ENCODE measurements at regions not wholly inside any gene's neighbourhood (a gene's known extent, or its start where the extent isn't known, plus 50 kb on each side); places are given as distances from the start of the nearest gene placed in this dataset.

DNA sequence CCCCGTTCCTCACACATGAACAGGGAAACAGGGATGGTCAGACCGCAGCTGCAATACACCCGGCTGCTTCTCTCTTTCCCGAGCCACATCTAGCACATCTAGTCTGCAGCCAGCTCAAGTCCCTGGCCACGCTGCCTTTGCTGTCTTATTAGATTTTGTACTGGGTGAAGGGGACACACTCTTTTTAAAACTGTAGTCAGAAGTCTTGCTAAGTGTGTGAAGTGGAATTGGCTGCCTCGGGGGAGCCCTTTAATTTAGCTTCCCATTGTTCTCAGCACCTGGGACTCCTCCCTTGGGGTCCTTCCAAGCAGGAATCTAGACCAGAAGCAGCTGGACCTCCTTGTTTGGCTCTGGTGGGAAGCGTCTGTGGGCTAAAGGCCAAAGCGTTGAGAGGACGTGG is 420.0 kb downstream of the CTTN start:
- DNase-seq (ENCODE audit: low read depth, low spot score): no peak

GRCh38 chr11:70819022-70819421 is 420.7 kb downstream of the CTTN start:
- DNase-seq (ENCODE audit: low read depth, low spot score): no peak

DNA sequence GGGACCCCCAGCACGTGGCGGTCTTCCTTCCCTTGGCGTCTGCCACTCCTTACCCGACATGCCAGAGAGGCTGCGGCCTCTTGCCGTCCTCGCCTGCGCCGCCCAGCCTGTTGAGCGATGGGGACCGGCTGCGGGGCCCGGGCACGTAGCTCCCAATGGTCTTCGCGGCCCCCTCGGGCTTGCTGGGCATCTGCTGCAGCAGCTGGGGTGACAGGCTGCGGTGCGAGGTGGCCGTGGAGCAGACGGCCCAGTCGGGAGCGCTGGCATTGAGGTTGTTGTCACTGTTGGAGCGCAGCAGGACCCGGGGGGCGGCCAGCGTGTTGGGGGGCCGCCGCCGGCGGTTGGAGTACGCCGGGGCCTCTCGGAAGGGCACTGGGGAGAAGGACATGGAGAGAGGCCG is 422.0 kb downstream of the CTTN start:
- no peak for DNase-seq (ENCODE audit: low read depth, low spot score)

- no peak for DNase-seq (ENCODE audit: low read depth, low spot score)
Observed at GRCh38 chr11:70820712-70821111, 422.4 kb downstream of the CTTN start.

DNA sequence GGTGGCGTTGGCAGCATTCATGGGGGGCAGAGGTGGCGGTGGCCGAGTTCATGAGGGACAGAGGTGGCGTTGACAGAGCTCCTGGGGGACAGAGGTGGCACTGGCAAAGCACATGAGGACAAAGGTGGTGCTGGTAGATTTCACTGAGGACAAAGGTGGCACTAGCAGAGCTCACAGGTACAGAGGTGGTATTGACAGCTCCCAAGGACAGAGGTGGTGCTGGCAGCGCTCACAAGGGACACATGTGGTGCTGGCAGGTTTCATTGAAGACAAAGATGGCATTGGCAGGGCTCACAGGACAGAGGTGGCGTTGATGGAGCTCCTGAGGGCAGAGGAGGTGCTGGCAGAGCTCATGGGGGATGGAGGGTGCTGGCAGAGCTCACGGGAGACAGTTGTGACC is 425.4 kb downstream of the CTTN start:
- no peak for DNase-seq (ENCODE audit: low read depth, low spot score)

DNA sequence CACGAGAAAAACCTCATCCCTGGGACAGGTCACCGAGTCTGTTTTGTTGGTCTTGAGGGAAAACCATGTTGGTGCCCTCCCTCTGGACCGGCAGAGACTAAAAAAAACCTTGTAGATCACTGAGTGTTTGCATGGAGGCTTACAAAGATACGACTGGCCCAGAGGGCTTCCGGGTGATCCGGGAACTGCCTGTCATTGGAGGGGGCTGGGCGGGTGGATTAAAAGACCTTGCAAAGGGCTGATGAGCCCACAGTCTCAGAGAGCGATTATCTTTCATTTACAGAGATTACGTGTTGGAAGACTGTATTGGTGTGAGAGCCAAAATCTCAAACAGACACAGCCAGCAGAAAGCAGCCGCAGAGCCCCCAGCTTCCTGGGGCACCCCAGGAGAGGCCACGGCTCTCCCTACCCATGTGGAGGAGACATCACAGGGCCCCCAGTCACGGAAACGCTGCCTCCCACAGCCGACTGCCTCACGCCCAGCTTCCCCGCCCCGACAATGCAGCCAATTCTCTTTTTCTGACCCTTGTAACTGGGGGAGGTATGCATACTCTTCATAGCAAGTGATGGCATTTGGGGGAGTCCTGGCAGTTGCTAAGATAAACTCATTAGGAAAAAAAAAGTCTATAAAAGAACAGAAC is 426.4 kb downstream of the CTTN start:
- DNase-seq (ENCODE audit: low read depth, low spot score): no peak

DNA sequence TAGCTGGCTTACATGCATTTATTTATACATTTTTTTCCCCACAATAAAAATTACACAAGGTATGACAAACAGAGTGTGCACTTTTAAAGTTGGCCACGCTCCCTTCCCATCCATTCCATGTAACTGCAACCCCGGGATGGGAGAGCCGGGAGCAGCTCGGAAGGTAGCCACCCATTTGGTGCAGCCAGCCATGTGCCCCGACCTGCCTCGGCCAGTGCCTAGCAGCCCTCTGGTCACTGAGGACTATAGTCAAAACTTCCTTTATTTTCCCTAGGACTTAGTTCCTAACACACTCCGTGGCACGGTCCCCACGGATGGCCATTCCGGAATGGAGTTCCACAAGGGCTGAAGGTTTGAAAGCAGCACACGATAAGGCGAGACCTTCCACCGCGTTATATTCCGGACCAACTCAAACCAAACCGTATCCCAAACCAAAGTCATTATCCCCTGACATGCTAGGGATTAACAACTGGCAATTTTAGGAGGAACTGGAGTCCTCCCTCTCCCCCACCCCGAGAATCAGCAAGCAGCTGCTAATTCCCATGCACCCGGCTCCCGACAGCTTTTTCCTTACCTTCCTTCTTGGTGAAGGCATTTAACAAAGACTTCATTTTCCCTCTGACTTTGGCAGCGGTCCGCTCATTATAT is 426.4 kb downstream of the SHANK2 start:
- DNase-seq (ENCODE audit: low read depth, low spot score): no peak

- DNase-seq (ENCODE audit: low read depth, low spot score): no peak
Observed at GRCh38 chr11:70826541-70827335, 425.6 kb downstream of the SHANK2 start.

GRCh38 chr11:70828593-70829082 is 423.7 kb downstream of the SHANK2 start:
- DNase-seq (ENCODE audit: low read depth, low spot score): no peak

GRCh38 chr11:70829134-70829885 is 423.1 kb downstream of the SHANK2 start:
- DNase-seq (ENCODE audit: low read depth, low spot score): no peak

- no peak for DNase-seq (ENCODE audit: low read depth, low spot score)
Observed at GRCh38 chr11:70829886-70830272, 422.5 kb downstream of the SHANK2 start.

DNA sequence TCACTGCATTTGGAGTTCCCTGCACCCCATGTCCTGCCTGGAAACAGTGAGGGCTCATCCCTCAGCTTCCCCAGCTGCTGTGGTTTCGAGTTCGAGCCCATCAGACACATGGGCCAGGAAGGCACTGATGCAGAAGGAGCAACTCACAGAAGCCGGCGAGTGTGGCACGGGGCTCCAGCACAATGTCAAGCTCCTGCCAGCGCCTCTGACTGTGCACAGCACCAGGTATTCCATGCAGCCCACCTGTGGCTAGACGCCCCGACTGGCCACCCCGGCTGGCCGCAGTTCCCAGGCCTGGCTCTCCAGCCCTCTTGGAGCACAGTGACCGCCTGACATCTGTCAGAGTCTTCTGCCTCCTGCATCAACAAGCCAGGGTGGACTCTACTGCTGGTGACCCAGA is 419.4 kb downstream of the SHANK2 start:
- no peak for DNase-seq (ENCODE audit: low read depth, low spot score)

- no peak for DNase-seq (ENCODE audit: low read depth, low spot score)
Observed at GRCh38 chr11:70833554-70833953, 418.8 kb downstream of the SHANK2 start.

DNA sequence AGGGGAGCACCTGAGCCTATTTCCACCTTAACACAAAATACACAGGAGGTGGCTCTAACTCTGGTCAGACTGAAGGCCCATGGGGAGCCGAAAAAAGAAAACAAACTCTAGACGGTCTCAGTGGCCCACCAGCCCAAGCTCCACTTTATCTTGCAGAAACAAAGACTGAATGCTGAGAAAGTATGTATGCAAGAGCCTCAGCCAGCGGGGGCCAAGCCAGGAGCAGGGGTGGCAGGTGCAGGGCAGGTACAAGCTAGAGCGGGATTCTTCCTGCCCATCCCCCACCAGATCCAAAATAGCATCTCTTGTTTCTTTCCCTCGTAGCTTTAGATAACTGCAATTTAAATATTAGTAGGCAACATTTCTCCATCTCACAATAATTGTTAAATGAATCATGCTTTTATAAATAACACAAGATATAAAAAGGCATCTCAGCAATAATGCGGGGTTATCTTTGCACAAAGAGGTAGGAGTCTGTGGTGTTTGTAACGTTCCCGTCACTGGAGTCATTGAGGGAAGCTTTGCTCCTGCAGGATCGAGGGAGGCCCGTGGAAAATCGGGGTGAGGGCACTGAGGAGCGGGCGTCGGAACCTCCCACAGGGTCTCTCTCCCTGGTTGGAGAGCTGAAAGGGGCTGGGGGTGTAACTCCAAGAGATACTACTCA is 418.0 kb downstream of the SHANK2 start:
- no peak for DNase-seq (ENCODE audit: low read depth, low spot score)

DNA sequence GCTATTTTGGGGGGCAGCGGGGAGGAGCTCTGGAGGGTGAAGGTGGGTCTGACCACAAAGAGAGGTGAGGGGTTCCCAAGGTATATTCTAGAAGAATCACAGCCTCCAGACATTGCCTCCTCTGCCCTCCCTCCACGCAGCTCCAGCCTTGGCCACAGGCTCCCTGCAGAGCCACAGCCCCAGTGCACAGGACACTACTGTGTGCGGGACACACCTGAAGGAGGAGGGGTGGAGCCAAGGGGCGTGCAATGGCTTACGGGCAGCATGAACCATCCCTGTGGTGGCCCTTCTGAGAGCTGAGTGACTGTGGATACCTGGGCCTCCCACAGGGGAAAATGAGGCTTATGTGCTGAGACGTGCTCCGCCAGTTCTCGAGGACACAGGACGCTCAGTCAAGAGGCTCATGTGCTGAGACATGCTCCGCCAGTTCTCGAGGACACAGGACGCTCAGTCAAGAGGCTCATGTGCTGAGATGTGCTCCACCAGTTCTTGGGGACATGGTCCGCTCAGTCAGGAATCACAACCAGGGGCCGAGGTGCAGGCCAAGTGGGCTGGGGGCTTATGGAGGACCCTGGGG is 417.3 kb downstream of the SHANK2 start:
- no peak for DNase-seq (ENCODE audit: low read depth, low spot score)

- DNase-seq (ENCODE audit: low read depth, low spot score): no peak
Observed at GRCh38 chr11:70836071-70836470, 416.3 kb downstream of the SHANK2 start.

DNA sequence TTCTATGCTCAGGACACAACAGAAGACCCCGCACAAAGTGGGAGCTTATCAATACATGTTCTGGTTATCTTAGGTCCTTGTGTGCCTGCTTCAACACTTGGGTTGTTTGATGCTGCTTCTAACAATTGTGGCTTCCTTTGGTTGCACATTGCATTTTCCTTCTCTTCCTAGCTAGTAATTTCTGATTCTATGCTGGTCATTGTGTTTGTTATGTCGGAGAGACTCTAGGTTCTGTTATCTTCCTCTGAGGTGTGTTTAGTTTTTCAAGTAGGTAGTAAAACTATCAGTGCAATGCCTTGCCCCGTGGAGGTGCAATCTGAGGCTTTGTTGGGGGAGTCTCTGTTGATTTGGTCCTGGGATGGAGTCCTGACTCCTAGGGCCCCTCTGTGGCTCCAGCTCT is 414.2 kb downstream of the SHANK2 start:
- DNase-seq (ENCODE audit: low read depth, low spot score): no peak

DNA sequence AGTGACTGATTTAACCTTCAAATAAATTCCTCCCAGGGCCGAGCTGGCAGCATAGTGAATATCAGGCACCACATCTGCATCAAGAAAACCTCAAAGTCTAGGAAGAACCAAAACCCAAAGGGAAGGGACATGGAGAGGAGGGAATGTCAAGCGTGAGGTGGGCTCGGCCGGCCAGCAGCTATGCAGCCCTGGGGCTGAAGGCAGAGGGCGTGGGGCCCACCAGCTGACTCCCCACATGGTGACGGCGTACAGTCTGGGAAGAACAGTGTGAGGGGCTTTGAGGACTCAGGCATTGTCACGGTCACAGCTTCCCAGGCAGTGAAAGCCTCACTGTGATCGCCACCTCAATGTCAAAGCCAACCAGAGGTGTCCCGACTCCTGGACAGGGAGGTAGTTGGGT is 412.5 kb downstream of the SHANK2 start:
- no peak for DNase-seq (ENCODE audit: low read depth, low spot score)

DNA sequence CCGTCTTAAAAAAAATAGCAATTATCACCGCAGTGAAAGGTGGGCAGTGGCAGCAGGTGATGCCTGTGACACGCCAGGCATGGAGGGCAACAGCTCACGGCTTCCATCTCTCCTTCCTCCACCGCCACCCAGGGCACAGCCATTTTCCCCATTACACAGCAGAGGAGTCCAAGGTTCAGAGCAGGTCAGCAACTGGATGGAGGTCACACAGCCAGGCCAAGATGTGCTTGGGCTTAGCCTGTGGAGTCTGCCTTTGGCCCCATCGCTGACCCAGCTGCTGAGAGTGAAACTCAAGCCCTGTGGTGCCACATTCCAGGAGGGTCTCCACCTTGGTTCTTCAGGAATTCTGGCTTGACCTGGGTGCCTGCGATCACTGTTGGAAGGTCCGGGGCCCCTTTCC is 411.1 kb downstream of the SHANK2 start:
- DNase-seq (ENCODE audit: low read depth, low spot score): no peak

GRCh38 chr11:70842256-70842655 is 410.1 kb downstream of the SHANK2 start:
- DNase-seq (ENCODE audit: low read depth, low spot score): no peak

GRCh38 chr11:70842701-70843100 is 409.7 kb downstream of the SHANK2 start:
- no peak for DNase-seq (ENCODE audit: low read depth, low spot score)
